ENCODE measurements at regions not wholly inside any gene's neighbourhood (a gene's known extent, or its start where the extent isn't known, plus 50 kb on each side); places are given as distances from the start of the nearest gene placed in this dataset.

DNA sequence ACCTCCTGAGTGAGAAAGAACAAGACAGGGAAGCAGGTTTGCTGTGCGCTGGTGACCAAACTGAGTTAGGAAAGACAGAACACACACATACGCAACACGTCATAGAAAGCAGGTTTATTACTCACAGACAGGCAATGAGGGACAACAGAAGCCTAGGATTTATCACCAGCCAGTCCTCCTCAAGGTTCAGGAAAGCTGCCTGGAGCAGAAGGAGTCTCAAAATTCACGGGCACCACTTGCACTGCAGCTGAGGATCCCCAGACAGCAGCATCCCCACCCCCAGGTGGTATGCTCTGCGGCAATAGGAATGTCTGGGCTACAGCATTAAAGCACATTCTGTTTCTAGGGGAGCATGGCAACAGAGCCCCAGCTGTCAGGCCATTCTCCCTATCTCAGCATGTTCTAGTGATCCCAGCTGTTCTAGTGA, 284.4 kb upstream of the RGPD4 start:
- Histone ChIP-seq H3K4me3 (no peak overlapping the region), H3K36me3 (no peaks in the 10 kb centered on the region), H3K4me1 (no peaks in the 10 kb centered on the region), H3K27me3 (no peaks in the 10 kb centered on the region), H3K9me3 (no peaks in the 10 kb centered on the region), H3K27ac (no peak overlapping the region)
- intact Hi-C loops (cut with DNase I; ENCODE audit: low total_unique reads): no loop called here
- TF ChIP-seq, protein P1, sequence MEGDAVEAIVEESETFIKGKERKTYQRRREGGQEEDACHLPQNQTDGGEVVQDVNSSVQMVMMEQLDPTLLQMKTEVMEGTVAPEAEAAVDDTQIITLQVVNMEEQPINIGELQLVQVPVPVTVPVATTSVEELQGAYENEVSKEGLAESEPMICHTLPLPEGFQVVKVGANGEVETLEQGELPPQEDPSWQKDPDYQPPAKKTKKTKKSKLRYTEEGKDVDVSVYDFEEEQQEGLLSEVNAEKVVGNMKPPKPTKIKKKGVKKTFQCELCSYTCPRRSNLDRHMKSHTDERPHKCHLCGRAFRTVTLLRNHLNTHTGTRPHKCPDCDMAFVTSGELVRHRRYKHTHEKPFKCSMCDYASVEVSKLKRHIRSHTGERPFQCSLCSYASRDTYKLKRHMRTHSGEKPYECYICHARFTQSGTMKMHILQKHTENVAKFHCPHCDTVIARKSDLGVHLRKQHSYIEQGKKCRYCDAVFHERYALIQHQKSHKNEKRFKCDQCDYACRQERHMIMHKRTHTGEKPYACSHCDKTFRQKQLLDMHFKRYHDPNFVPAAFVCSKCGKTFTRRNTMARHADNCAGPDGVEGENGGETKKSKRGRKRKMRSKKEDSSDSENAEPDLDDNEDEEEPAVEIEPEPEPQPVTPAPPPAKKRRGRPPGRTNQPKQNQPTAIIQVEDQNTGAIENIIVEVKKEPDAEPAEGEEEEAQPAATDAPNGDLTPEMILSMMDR (IDR thresholded peaks at IDR 0.05): no peak
- TF ChIP-seq POLR2A (IDR thresholded peaks at IDR 0.05): no peak
- DNase-seq: no peak

DNA sequence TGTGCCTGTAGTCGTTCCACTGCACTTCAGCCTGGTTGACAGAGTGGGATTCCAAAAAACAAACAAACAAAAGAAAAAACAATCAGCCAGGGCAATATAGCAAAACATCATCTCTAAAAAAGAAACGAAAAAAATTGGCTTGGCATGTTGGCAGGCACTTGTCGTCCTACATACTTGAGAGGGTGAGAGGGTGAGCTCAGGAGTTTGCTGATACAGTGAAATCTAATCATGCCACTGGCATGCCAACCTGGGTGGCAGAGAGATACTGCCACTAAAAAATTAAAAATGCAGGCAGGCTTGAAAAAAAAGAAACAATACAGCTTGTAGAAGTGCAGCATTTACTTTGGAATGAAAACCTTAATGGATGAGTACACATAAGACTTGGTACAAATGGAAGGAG, 282.9 kb upstream of the RGPD4 start:
- Histone ChIP-seq H3K4me1 (no peaks in the 10 kb centered on the region), H3K27me3 (no peaks in the 10 kb centered on the region), H3K36me3 (no peaks in the 10 kb centered on the region), H3K4me3 (no peak overlapping the region), H3K27ac (no peak overlapping the region), H3K9me3 (no peaks in the 10 kb centered on the region)
- intact Hi-C loops (cut with DNase I; ENCODE audit: low total_unique reads): no loop called here
- DNase-seq: no peak
- TF ChIP-seq POLR2A (IDR thresholded peaks at IDR 0.05): no peak
- TF ChIP-seq, protein P1 (IDR thresholded peaks at IDR 0.05): no peak

DNA sequence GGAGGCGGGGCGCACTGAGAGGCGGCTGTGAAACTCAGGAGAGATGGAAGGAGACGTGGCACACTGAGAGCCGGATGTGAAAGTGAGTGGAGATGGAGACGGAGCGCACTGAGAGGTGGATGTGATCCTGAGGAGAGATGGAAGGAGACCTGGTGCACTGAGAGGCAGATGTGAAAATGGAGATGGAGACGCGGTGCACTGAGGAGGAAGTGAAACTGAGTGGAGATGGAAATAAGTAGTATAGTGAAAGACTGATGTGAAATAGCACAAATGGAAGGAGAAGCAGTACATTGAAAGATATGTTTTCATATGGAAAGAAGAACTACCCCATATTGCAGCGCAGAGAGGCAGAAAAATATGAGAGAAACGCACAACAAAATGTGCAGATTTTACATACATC, 281.6 kb upstream of the RGPD4 start:
- TF ChIP-seq, protein P1 (IDR thresholded peaks at IDR 0.05): no peak
- no peak for TF ChIP-seq POLR2A (IDR thresholded peaks at IDR 0.05)
- no peak for DNase-seq
- no peaks in the 10 kb centered on the region for H3K27me3 ChIP-seq
- H3K4me1 ChIP-seq: no peaks in the 10 kb centered on the region
- H3K27ac ChIP-seq: no peak overlapping the region
- intact Hi-C loops (cut with DNase I; ENCODE audit: low total_unique reads): no loop called here
- H3K4me3 ChIP-seq: no peak overlapping the region
- no peaks in the 10 kb centered on the region for H3K9me3 ChIP-seq
- no peaks in the 10 kb centered on the region for H3K36me3 ChIP-seq

DNA sequence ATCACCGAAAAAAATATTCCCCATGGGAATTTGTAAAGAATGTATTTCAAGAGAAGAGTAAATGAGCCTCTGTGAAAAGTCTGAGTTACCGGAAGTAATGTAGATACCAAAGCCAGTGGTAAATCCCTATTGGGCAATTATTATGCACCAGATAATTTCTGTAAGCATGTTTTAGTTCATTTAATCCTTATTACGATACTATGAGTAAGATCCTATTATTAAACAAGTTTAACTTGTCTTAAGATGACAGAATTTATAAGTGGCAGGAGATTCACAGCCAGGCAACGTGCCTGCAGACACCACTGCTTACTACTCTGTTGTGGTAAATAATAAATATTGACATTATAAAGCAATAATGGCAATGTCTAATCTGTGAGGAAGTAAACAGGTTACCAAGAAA, 280.8 kb upstream of the RGPD4 start:
- no peaks in the 10 kb centered on the region for H3K36me3 ChIP-seq

DNA sequence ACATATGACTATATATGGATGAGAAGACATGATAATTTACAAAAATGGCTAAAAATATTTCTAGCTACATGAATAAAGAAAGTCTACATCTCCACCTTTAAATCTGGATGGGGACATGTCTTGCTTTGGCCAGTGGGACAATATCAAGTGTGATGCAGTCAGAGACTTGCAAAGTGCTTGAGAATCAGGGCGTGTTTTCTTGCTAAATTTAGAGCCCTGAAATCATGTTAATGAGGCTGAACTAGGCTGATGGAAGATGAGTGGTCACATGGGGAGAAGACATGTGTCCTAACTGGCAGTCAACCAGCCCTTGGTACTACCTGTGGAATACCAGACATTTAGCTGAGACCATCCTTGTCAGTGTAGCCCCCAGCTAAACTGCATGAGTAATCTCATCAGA, 278.5 kb upstream of the RGPD4 start:
- Histone ChIP-seq H3K27me3 (no peaks in the 10 kb centered on the region), H3K4me3 (no peak overlapping the region), H3K36me3 (no peaks in the 10 kb centered on the region), H3K9me3 (no peaks in the 10 kb centered on the region), H3K27ac (no peak overlapping the region), H3K4me1 (no peaks in the 10 kb centered on the region)
- intact Hi-C loops (cut with DNase I; ENCODE audit: low total_unique reads): no loop called here
- TF ChIP-seq POLR2A (IDR thresholded peaks at IDR 0.05): no peak
- TF ChIP-seq, protein P1 (IDR thresholded peaks at IDR 0.05): no peak
- DNase-seq: no peak

More for the DNA sequence above, 280.8 kb upstream of the RGPD4 start:
- Histone ChIP-seq H3K4me1 (no peaks in the 10 kb centered on the region), H3K4me3 (no peak overlapping the region), H3K27me3 (no peaks in the 10 kb centered on the region), H3K27ac (no peak overlapping the region), H3K9me3 (no peaks in the 10 kb centered on the region)
- intact Hi-C loops (cut with DNase I; ENCODE audit: low total_unique reads): no loop called here
- DNase-seq: no peak
- TF ChIP-seq, protein P1 (IDR thresholded peaks at IDR 0.05): no peak
- no peak for TF ChIP-seq POLR2A (IDR thresholded peaks at IDR 0.05)

All from uterus (tissue), 3 donors.